Endothelial cell of umbilical vein (primary cell): ENCODE measurements at regions not wholly inside any gene's neighbourhood (a gene's known extent, or its start where the extent isn't known, plus 50 kb on each side); places are given as distances from the start of the nearest gene placed in this dataset.

Experiments used
- CTCF ChIP-seq, 2 donors: IDR thresholded peaks; 1 replicate in 1 of 2; 2 replicates in 1 of 2; pipeline ENCODE4 v1.5.1; 2011; ENCODE audit warnings: low read length in 2 of 2, mild to moderate bottlenecking in 2 of 2, moderate library complexity in 2 of 2, control low read depth in 1 of 2, inconsistent platforms in 1 of 2, low read depth in 1 of 2; ENCODE audit not compliant: insufficient read depth in 1 of 2; ENCODE audit errors: extremely low read depth in 1 of 2
- POLR2AphosphoS5 ChIP-seq: IDR thresholded peaks from 2 replicates; pipeline ENCODE4 v1.6.1; 2012; ENCODE audit warnings: low read depth, mild to moderate bottlenecking, control low read depth, low read length, moderate library complexity; ENCODE audit not compliant: insufficient read depth

- TF ChIP-seq CTCF (IDR thresholded peaks at IDR 0.05; ENCODE audit: extremely low read depth in 1 of 2, insufficient read depth in 1 of 2, low read depth in 1 of 2, low read length in 2 of 2) (no peak), POLR2AphosphoS5 (no peak)
Measured at GRCh38 chr6:141029908-141030307, 1102.8 kb upstream of the GJE1 start.
